HG02642 (cell line): ENCODE measurements at regions not wholly inside any gene's neighbourhood (a gene's known extent, or its start where the extent isn't known, plus 50 kb on each side); places are given as distances from the start of the nearest gene placed in this dataset.

Experiments used
- ATAC-seq: cut with Tn5 transposase; IDR thresholded peaks from one replicate; pipeline ENCODE4 v1.9.1; 2021; ENCODE audit warnings: mild to moderate bottlenecking; ENCODE audit not compliant: unreplicated experiment, poor library complexity

- ATAC-seq = no peak
Observed at GRCh38 chr9:105828171-105828570, 133.8 kb downstream of the TMEM38B start.

GRCh38 chr9:105828596-105829213, 134.4 kb downstream of the TMEM38B start:
- ATAC-seq = no peak

GRCh38 chr9:105830461-105830860, 136.1 kb downstream of the TMEM38B start:
- no peak for ATAC-seq

GRCh38 chr9:105832096-105832710, 137.9 kb downstream of the TMEM38B start:
- ATAC-seq = no peak

GRCh38 chr9:105833271-105833975, 139.1 kb downstream of the TMEM38B start:
- no peak for ATAC-seq

GRCh38 chr9:105834404-105834803, 140.1 kb downstream of the TMEM38B start:
- ATAC-seq = no peak

- no peak for ATAC-seq
Observed at GRCh38 chr9:105835721-105836120, 141.4 kb downstream of the TMEM38B start.

GRCh38 chr9:105836936-105837660, 142.8 kb downstream of the TMEM38B start:
- no peak for ATAC-seq

GRCh38 chr9:105841562-105841961, 147.2 kb downstream of the TMEM38B start:
- ATAC-seq = no peak

GRCh38 chr9:105842023-105842644, 147.8 kb downstream of the TMEM38B start:
- no peak for ATAC-seq

GRCh38 chr9:105846825-105847224, 152.5 kb downstream of the TMEM38B start:
- no peak for ATAC-seq

- ATAC-seq = no peak
Observed at GRCh38 chr9:105850852-105851500, 156.6 kb downstream of the TMEM38B start.

- no peak for ATAC-seq
Observed at GRCh38 chr9:105854026-105854782, 159.9 kb downstream of the TMEM38B start.

GRCh38 chr9:105854783-105855724, 160.7 kb downstream of the TMEM38B start:
- no peak for ATAC-seq

- no peak for ATAC-seq
Observed at GRCh38 chr9:105855987-105856386, 161.6 kb downstream of the TMEM38B start.

GRCh38 chr9:105858006-105858690, 163.8 kb downstream of the TMEM38B start:
- no peak for ATAC-seq

- ATAC-seq = no peak
Observed at GRCh38 chr9:105858877-105859276, 164.5 kb downstream of the TMEM38B start.
